CD14-positive monocyte (primary cell): ENCODE measurements at regions not wholly inside any gene's neighbourhood (a gene's known extent, or its start where the extent isn't known, plus 50 kb on each side); places are given as distances from the start of the nearest gene placed in this dataset.

Source experiments
- DNase-seq, 3 donors: peaks; one replicate each; pipeline ENCODE4 v3.0.0-alpha.2; 2011 to 2022
- H2AFZ ChIP-seq: 2 replicates; pipeline ENCODE4 v1.6.0; 2012; ENCODE audit warnings: mild to moderate bottlenecking, low read depth, low read length, inconsistent platforms; ENCODE audit not compliant: insufficient read depth, poor library complexity, severe bottlenecking
- H3K27ac ChIP-seq, 2 donors: 1 replicate in 1 of 2; 2 replicates in 1 of 2; pipeline ENCODE4 v1.5.1; 2012 to 2013; ENCODE audit warnings: low read length in 2 of 2, control low read depth in 1 of 2, inconsistent platforms in 1 of 2, low read depth in 1 of 2, mild to moderate bottlenecking in 1 of 2
- H3K27me3 ChIP-seq, 2 donors: one replicate each; pipeline versions ENCODE4 v1.6.0 to v1.6.1; 2011 to 2013; ENCODE audit warnings: low read length in 2 of 2; ENCODE audit not compliant: control insufficient read depth in 2 of 2, insufficient read depth in 2 of 2
- H3K36me3 ChIP-seq, 2 donors: replicated peaks in 1 of 2; 1 replicate in 1 of 2; 2 replicates in 1 of 2; pipeline versions ENCODE4 v1.5.1 to v1.6.1; 2012 to 2013; ENCODE audit warnings: low read length in 2 of 2, control low read depth in 1 of 2, inconsistent platforms in 1 of 2, mild to moderate bottlenecking in 1 of 2; ENCODE audit not compliant: insufficient read depth in 2 of 2, control insufficient read depth in 1 of 2
- H3K4me1 ChIP-seq, 2 donors: 1 replicate in 1 of 2; 2 replicates in 1 of 2; pipeline versions ENCODE4 v1.5.1 to v1.6.1; 2012 to 2013; ENCODE audit warnings: low read length in 2 of 2, control low read depth in 1 of 2, inconsistent platforms in 1 of 2, mild to moderate bottlenecking in 1 of 2, moderate library complexity in 1 of 2; ENCODE audit not compliant: insufficient read depth in 2 of 2, control insufficient read depth in 1 of 2
- H3K4me2 ChIP-seq: replicated peaks from 2 replicates; pipeline ENCODE3; 2012; ENCODE audit warnings: low read length, moderate library complexity, mild to moderate bottlenecking; ENCODE audit not compliant: poor library complexity, severe bottlenecking; ENCODE audit errors: extremely low read depth
- H3K4me3 ChIP-seq, 3 experiments: fragments of 200-600 bp in 1 of 3; sonication (generic) in 1 of 3; replicated peaks in 1 of 3; 1 replicate in 2 of 3; 2 replicates in 1 of 3; pipeline ENCODE4 v1.5.1; 2011 to 2013; ENCODE audit warnings: low read length in 3 of 3, mild to moderate bottlenecking in 3 of 3, control low read depth in 2 of 3, low read depth in 2 of 3, inconsistent platforms in 1 of 3, moderate library complexity in 1 of 3
- H3K79me2 ChIP-seq: 2 replicates; pipeline ENCODE4 v1.6.0; 2012; ENCODE audit warnings: mild to moderate bottlenecking, control low read depth, inconsistent platforms, low read length, moderate library complexity; ENCODE audit not compliant: insufficient read depth
- H3K9ac ChIP-seq: 2 replicates; pipeline ENCODE4 v1.6.0; 2017; ENCODE audit warnings: low read length, mild to moderate bottlenecking; ENCODE audit not compliant: insufficient read depth, poor library complexity, severe bottlenecking
- H3K9me3 ChIP-seq, 2 donors: replicated peaks in 1 of 2; 1 replicate in 1 of 2; 2 replicates in 1 of 2; pipeline versions ENCODE4 v1.5.1 to v1.6.1; 2012 to 2013; ENCODE audit warnings: low read length in 2 of 2, control low read depth in 1 of 2; ENCODE audit not compliant: control insufficient read depth in 1 of 2, insufficient read depth in 1 of 2
- H4K20me1 ChIP-seq: 2 replicates; pipeline ENCODE4 v1.6.0; 2012; ENCODE audit warnings: mild to moderate bottlenecking, low read length, control low read depth, moderate library complexity; ENCODE audit not compliant: insufficient read depth
- H3K27ac Mint-ChIP-seq, 7 donors: one replicate each; pipeline ENCODE4 v1.8.0; 2020; ENCODE audit warnings: mild to moderate bottlenecking in 7 of 7, mixed read lengths in 7 of 7, moderate library complexity in 6 of 7, inconsistent platforms in 2 of 7
- H3K27me3 Mint-ChIP-seq, 3 donors: one replicate each; pipeline ENCODE4 v1.8.0; 2021 to 2022; ENCODE audit warnings: low read depth in 3 of 3, mild to moderate bottlenecking in 3 of 3, mixed read lengths in 3 of 3, moderate library complexity in 3 of 3, inconsistent platforms in 1 of 3
- H3K36me3 Mint-ChIP-seq, 2 donors: one replicate each; pipeline ENCODE4 v1.8.0; 2020; ENCODE audit warnings: mixed read lengths in 2 of 2, inconsistent platforms in 1 of 2, mild to moderate bottlenecking in 1 of 2
- H3K4me1 Mint-ChIP-seq: one replicate; pipeline ENCODE4 v1.8.0; 2020; ENCODE audit warnings: mild to moderate bottlenecking, mixed read lengths
- H3K4me3 Mint-ChIP-seq, 2 donors: one replicate each; pipeline ENCODE4 v1.8.0; 2020; ENCODE audit warnings: mild to moderate bottlenecking in 2 of 2, mixed read lengths in 2 of 2, moderate library complexity in 1 of 2
- H3K9me3 Mint-ChIP-seq, 7 donors: one replicate each; pipeline ENCODE4 v1.8.0; 2020 to 2022; ENCODE audit warnings: mixed read lengths in 7 of 7, mild to moderate bottlenecking in 6 of 7, moderate library complexity in 6 of 7, inconsistent platforms in 2 of 7
- WGBS: methylation state at CpG from one replicate; pipeline ENCODE4 v1.1.5; 2013; ENCODE audit warnings: missing lambda C conversion rate; ENCODE audit not compliant: insufficient coverage; 5-methylcytosine and 5-hydroxymethylcytosine counted together
- intact Hi-C, 2 donors: fragments of 100-400 bp; cut with micrococcal nuclease; formaldehyde crosslinking; loops; one replicate each; pipeline versions ENCODE4 v1.15.0 to v1.15.1; 2023
- TF ChIP-seq, protein P1 (sequence below): fragments of 200-600 bp; IDR thresholded peaks from one replicate; pipeline ENCODE4 v1.8.0; 2022; ENCODE audit warnings: antibody characterized with exemption, mild to moderate bottlenecking

DNA sequence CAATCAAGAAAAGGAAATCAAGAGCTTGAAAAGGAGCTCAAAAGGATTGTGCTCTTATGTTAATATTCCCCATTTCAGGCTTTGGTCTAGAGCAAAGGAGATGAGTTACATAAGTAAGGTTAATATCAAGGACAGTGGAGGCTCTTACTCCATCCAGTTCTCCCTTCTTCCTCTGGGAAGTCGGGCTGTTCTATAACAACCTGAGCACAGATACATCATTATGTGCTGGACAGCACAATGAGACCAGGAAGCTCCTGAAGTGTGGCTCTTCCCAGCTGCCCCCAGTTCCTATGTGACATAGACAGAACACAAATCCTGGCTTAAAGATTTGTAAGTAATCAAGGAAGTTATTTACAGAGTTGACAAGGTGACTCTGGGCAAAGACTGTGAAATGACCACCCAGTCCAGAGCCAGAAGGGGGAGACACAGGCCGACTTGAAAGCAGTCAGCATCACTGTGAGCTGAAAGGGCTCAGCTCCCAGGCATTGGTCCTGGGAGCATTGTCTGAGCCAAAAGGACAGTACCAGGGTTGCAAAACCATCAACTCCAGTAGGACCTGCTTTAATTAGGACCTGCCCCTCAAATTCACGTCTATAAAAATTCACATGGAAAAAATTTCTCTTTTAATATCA, 917.6 kb upstream of the ACVR2A start:
- no peaks in the 10 kb centered on the region for H4K20me1 ChIP-seq
- H3K36me3 ChIP-seq = no peaks in the 10 kb centered on the region
- H3K4me3 Mint-ChIP-seq = no peak overlapping the region
- H3K9me3 ChIP-seq = peaks cover 0 to 16% of the 10 kb centered on the region in 2 donors
- H2AFZ ChIP-seq = no peak overlapping the region
- peaks cover 0 to 2% (median 1%) of the 10 kb centered on the region in 3 donors for H3K27me3 Mint-ChIP-seq
- H3K27ac ChIP-seq = no peak overlapping the region
- no peak overlapping the region for H3K4me3 ChIP-seq
- H3K36me3 Mint-ChIP-seq = no peaks in the 10 kb centered on the region
- H3K79me2 ChIP-seq = no peaks in the 10 kb centered on the region
- H3K27me3 ChIP-seq = no peaks in the 10 kb centered on the region
- H3K4me1 Mint-ChIP-seq = no peaks in the 10 kb centered on the region
- no peak overlapping the region for H3K4me2 ChIP-seq
- no peak for DNase-seq
- H3K9ac ChIP-seq = no peak overlapping the region
- H3K4me1 ChIP-seq = no peaks in the 10 kb centered on the region
- WGBS = 50% methylated on average over 1 of the region's 3 CpGs
- peaks cover 0 to 7% (median 2%) of the 10 kb centered on the region in 7 donors for H3K9me3 Mint-ChIP-seq
- intact Hi-C loops = no loop called here
- TF ChIP-seq, protein P1, sequence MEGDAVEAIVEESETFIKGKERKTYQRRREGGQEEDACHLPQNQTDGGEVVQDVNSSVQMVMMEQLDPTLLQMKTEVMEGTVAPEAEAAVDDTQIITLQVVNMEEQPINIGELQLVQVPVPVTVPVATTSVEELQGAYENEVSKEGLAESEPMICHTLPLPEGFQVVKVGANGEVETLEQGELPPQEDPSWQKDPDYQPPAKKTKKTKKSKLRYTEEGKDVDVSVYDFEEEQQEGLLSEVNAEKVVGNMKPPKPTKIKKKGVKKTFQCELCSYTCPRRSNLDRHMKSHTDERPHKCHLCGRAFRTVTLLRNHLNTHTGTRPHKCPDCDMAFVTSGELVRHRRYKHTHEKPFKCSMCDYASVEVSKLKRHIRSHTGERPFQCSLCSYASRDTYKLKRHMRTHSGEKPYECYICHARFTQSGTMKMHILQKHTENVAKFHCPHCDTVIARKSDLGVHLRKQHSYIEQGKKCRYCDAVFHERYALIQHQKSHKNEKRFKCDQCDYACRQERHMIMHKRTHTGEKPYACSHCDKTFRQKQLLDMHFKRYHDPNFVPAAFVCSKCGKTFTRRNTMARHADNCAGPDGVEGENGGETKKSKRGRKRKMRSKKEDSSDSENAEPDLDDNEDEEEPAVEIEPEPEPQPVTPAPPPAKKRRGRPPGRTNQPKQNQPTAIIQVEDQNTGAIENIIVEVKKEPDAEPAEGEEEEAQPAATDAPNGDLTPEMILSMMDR = no peak
- H3K27ac Mint-ChIP-seq = no peak overlapping the region

DNA sequence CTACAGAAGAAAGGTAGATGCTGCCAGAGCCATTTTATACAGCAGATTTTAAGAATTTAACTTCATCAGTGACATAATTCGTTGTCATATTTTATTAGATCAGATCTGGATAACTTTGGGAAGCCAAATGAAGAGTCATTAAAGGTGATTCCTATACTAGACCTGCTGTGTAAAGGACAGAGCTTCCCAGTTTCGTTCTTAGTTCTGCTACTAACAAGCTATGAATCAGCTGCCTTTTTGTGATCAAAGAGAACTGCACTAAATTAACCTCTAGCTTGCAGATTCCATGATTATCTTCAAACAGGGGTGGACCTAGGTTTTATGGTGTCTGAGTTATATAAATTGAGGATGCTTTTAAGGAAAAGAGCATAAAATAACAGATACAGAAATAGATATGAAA, 926.5 kb upstream of the ACVR2A start:
- no peak overlapping the region for H3K4me3 Mint-ChIP-seq
- 100% methylated on average over 1 of the region's 2 CpGs for WGBS

More for the DNA sequence above, 926.5 kb upstream of the ACVR2A start:
- no peaks in the 10 kb centered on the region for H3K79me2 ChIP-seq
- Mint-ChIP-seq H3K36me3 (no peaks in the 10 kb centered on the region), H3K27me3 (peaks cover 0 to 2% (median 0%) of the 10 kb centered on the region in 3 donors), H3K4me1 (no peaks in the 10 kb centered on the region), H3K9me3 (peaks cover 0 to 8% (median 3%) of the 10 kb centered on the region in 7 donors), H3K27ac (no peak overlapping the region)
- H3K27me3 ChIP-seq = no peaks in the 10 kb centered on the region
- H3K27ac ChIP-seq = no peak overlapping the region
- no peak for DNase-seq
- no peaks in the 10 kb centered on the region for H3K36me3 ChIP-seq
- no peak overlapping the region for H2AFZ ChIP-seq
- H4K20me1 ChIP-seq = no peaks in the 10 kb centered on the region
- intact Hi-C loops = no loop called here
- H3K4me1 ChIP-seq = no peaks in the 10 kb centered on the region
- TF ChIP-seq, protein P1 = no peak
- H3K9me3 ChIP-seq = peaks cover 0 to 8% of the 10 kb centered on the region in 2 donors
- no peak overlapping the region for H3K4me2 ChIP-seq
- no peak overlapping the region for H3K4me3 ChIP-seq
- H3K9ac ChIP-seq = no peak overlapping the region
